ENCODE measurements at regions not wholly inside any gene's neighbourhood (a gene's known extent, or its start where the extent isn't known, plus 50 kb on each side); places are given as distances from the start of the nearest gene placed in this dataset.
A peak's percentile ranks its signal among the peaks of the same experiment; 100 is the strongest.
"Not testable (repeated sequence)": the region's sequence is repeated elsewhere in the genome, so short reads cannot be mapped to it uniquely, and the experiment has no call there.

GRCh38 chr5:102154791-102155605 is 141.1 kb downstream of the SLCO4C1 start:
- DNase-seq, result peak in 1 of 2 donors; percentile 6
- intact Hi-C loops (cut with DNase I, micrococcal nuclease); ATAC-seq: not testable (repeated sequence)

- intact Hi-C loops (cut with DNase I, micrococcal nuclease), result no loop called here
- ATAC-seq, result no peak
- no peak for DNase-seq
These were observed 141.8 kb downstream of the SLCO4C1 start for GRCh38 chr5:102154291-102154690.

- DNase-seq, result peak in 1 of 2 donors; percentile 10
- ATAC-seq, result peak; percentile 97
These were observed 142.9 kb downstream of the SLCO4C1 start for GRCh38 chr5:102153003-102153759.

GRCh38 chr5:102139029-102139428 is 157.1 kb downstream of the SLCO4C1 start:
- DNase-seq (no peak), ATAC-seq (no peak)
- intact Hi-C loops (cut with DNase I, micrococcal nuclease), result no loop called here

More at GRCh38 chr5:102153003-102153759, 142.9 kb downstream of the SLCO4C1 start:
- intact Hi-C loops (cut with DNase I, micrococcal nuclease), result no loop called here

GRCh38 chr5:102138243-102138653 is 157.8 kb downstream of the SLCO4C1 start:
- intact Hi-C loops (cut with DNase I, micrococcal nuclease), result no loop called here
- DNase-seq (peak in 1 of 2 donors; percentile 15), ATAC-seq (peak; percentile 67)

GRCh38 chr5:102130890-102131289 is 165.2 kb downstream of the SLCO4C1 start:
- DNase-seq, result no peak
- ATAC-seq, result no peak
- intact Hi-C loops (cut with DNase I, micrococcal nuclease), result no loop called here

- intact Hi-C loops (cut with DNase I, micrococcal nuclease), result no loop called here
- DNase-seq (no peak), ATAC-seq (no peak)
These were observed 165.7 kb downstream of the SLCO4C1 start for GRCh38 chr5:102130386-102130785.

- intact Hi-C loops (cut with DNase I, micrococcal nuclease), result no loop called here
- ATAC-seq, result no peak
- DNase-seq, result no peak
These were observed 176.8 kb downstream of the SLCO4C1 start for GRCh38 chr5:102119252-102119651.

GRCh38 chr5:102115736-102116135 is 180.3 kb downstream of the SLCO4C1 start:
- intact Hi-C loops (cut with DNase I, micrococcal nuclease), result no loop called here
- DNase-seq (no peak), ATAC-seq (no peak)

GRCh38 chr5:102114525-102115069 is 181.5 kb downstream of the SLCO4C1 start:
- ATAC-seq, result no peak
- DNase-seq, result no peak
- intact Hi-C loops (cut with DNase I, micrococcal nuclease), result no loop called here

- no peak for ATAC-seq
- intact Hi-C loops (cut with DNase I, micrococcal nuclease), result no loop called here
- DNase-seq, result no peak
These were observed 188.2 kb downstream of the SLCO4C1 start for GRCh38 chr5:102107865-102108264.

GRCh38 chr5:102106599-102106998 is 189.5 kb downstream of the SLCO4C1 start:
- DNase-seq (no peak), ATAC-seq (no peak)
- intact Hi-C loops (cut with DNase I, micrococcal nuclease), result no loop called here

GRCh38 chr5:102099766-102100331 is 196.2 kb downstream of the SLCO4C1 start:
- DNase-seq (no peak), ATAC-seq (no peak)

GRCh38 chr5:102099083-102099482 is 197.0 kb downstream of the SLCO4C1 start:
- intact Hi-C loops (cut with DNase I, micrococcal nuclease), result not testable (repeated sequence)

More at GRCh38 chr5:102099766-102100331, 196.2 kb downstream of the SLCO4C1 start:
- intact Hi-C loops (cut with DNase I, micrococcal nuclease), result no loop called here

GRCh38 chr5:102098606-102099005 is 197.5 kb downstream of the SLCO4C1 start:
- ATAC-seq; intact Hi-C loops (cut with DNase I, micrococcal nuclease); DNase-seq: not testable (repeated sequence)

More at GRCh38 chr5:102099083-102099482, 197.0 kb downstream of the SLCO4C1 start:
- not testable (repeated sequence) for DNase-seq, ATAC-seq

GRCh38 chr5:102090770-102091169 is 205.3 kb downstream of the SLCO4C1 start:
- DNase-seq (peak in 1 of 2 donors; percentile 8), ATAC-seq (peak; percentile 77)
- intact Hi-C loops (cut with DNase I, micrococcal nuclease), result no loop called here

- ATAC-seq (no peak), DNase-seq (no peak)
- intact Hi-C loops (cut with DNase I, micrococcal nuclease), result no loop called here
These were observed 206.2 kb downstream of the SLCO4C1 start for GRCh38 chr5:102089883-102090282.

- intact Hi-C loops (cut with DNase I, micrococcal nuclease), result no loop called here
- ATAC-seq (no peak), DNase-seq (no peak)
These were observed 208.2 kb downstream of the SLCO4C1 start for GRCh38 chr5:102087906-102088305.

- DNase-seq (no peak), ATAC-seq (no peak)
- intact Hi-C loops (cut with DNase I, micrococcal nuclease), result no loop called here
These were observed 215.8 kb downstream of the SLCO4C1 start for GRCh38 chr5:102080288-102080687.

Data from left colon (tissue), 2 donors.